Heart right ventricle (tissue), 16 donors: ENCODE measurements at regions not wholly inside any gene's neighbourhood (a gene's known extent, or its start where the extent isn't known, plus 50 kb on each side); places are given as distances from the start of the nearest gene placed in this dataset.

ENCODE experiments used
- ATAC-seq, 8 donors: fragments of 200-7000 bp; cut with Tn5 transposase; one replicate each; pipeline ENCODE4 v1.9.1; 2020; ENCODE audit warnings: mild to moderate bottlenecking in 8 of 8, moderate library complexity in 8 of 8, moderate number of reproducible peaks in 1 of 8
- DNase-seq, 2 donors: peaks; one replicate each; pipeline ENCODE4 v3.0.0-alpha.2; 2020
- H3K27ac ChIP-seq, 10 donors: fragments of 200-600 bp; sonication (generic) in 2 of 10; one replicate each; pipeline versions ENCODE4 v1.5.0 to v1.8.0; 2020 to 2022; ENCODE audit warnings: mild to moderate bottlenecking in 3 of 10
- H3K27me3 ChIP-seq, 7 donors: fragments of 200-600 bp; one replicate each; pipeline ENCODE4 v1.8.0; 2021 to 2022; ENCODE audit warnings: mild to moderate bottlenecking in 2 of 7
- H3K36me3 ChIP-seq, 9 donors: fragments of 200-600 bp; sonication (generic) in 1 of 9; one replicate each; pipeline versions ENCODE4 v1.5.0 to v1.8.0; 2020 to 2022; ENCODE audit warnings: mild to moderate bottlenecking in 2 of 9
- H3K4me1 ChIP-seq, 9 donors: fragments of 200-600 bp; sonication (generic) in 1 of 9; one replicate each; pipeline versions ENCODE4 v1.5.0 to v1.8.0; 2020 to 2022; ENCODE audit warnings: mild to moderate bottlenecking in 4 of 9
- H3K4me3 ChIP-seq, 10 donors: fragments of 200-600 bp; sonication (generic) in 2 of 10; one replicate each; pipeline versions ENCODE4 v1.5.0 to v1.8.0; 2020 to 2022; ENCODE audit warnings: mild to moderate bottlenecking in 7 of 10, moderate library complexity in 2 of 10
- H3K9me3 ChIP-seq, 11 donors: fragments of 200-600 bp in 10 of 11; sonication (generic) in 2 of 11; one replicate each; pipeline versions ENCODE4 v1.5.0 to v1.8.0; 2013 to 2022; ENCODE audit warnings: mild to moderate bottlenecking in 2 of 11, control low read depth in 1 of 11, moderate library complexity in 1 of 11
- CTCF ChIP-seq, 9 donors: fragments of 200-600 bp; sonication (generic) in 2 of 9; IDR thresholded peaks; one replicate each; pipeline versions ENCODE4 v1.5.0 to v1.8.0; 2021 to 2022; ENCODE audit warnings: antibody characterized with exemption in 9 of 9, mild to moderate bottlenecking in 5 of 9, moderate library complexity in 1 of 9
- WGBS, 2 donors: extraction: QIAGEN DNeasy Blood & Tissue Kit; methylation state at CpG; one replicate each; pipeline ENCODE4 v1.1.7; 2013; ENCODE audit warnings: inconsistent platforms in 1 of 2; 5-methylcytosine and 5-hydroxymethylcytosine counted together
- intact Hi-C, 10 donors: fragments of 100-400 bp; cut with DNase I; formaldehyde crosslinking; loops; one replicate each; pipeline versions ENCODE4 v1.11.1 to v1.14.2; 2022
- donor health status: Arrhythmogenic right ventricular cardiomyopathy.
- donor health status: ischemic (EF 13 %, LVEDD 7.1; RV severe dilation, severe dysfunction).
- donor health status: healthy with polysubstance abuse.
- donor health status: DM: no; HTN: yes; CAD: no.
- donor health status: DM: no; HTN: no; CAD: no.
- donor health status: ischemic (EF 25% LVEDD 6.9; RV normal size, moderate dysfunction).
- donor health status: ischemic (EF 25% LVEDD 5.7; RV mildly dilated, moderate dysfunction).
- donor health status: healthy.
- donor health status: DM: yes; HTN: yes; CAD: no.
- donor health status: Ischemic cardiomyopathy.
- donor health status: ischemic (EF 35%, LVEDD 5.7; RV mildly dilated, moderate dysfunction).
- donor health status: nonischemic (EF 11% LVEDD 7.7; RV severe dilation, severe dysfunction).
- donor health status: DM: yes; HTN: yes; CAD: no.
- donor health status: PGD.
- donor health status: ischemic (EF 29% LVEDD 5.4; RV normal size, mild dysfunction).
- donor health status: nonischemic (EF 23%, LVEDD 6.1; RV moderate dilation, normal function).

DNA sequence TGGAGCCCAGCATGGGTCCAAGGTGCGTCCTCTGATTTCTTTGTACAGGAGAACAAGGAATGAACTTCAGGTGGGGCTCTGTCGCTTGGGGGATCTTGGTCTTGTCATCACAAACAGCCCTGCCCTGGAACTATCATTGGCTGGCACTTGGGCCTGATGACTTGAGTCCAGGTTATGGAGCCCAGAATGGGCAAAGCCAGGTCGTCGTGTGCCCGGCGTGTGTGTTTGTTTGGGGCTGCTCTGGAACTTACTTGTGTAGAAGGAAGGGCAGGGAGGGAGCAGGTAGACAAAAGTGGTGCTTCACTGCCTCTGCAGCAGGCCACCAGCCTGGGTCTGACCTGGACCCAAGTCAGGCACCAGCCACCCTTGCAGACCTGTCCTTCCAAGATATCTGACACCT is 306.3 kb upstream of the HS6ST1 start:
- no peak for ATAC-seq
- Histone ChIP-seq H3K4me1 (peaks cover 0 to 26% (median 0%) of the 10 kb centered on the region in 9 donors), H3K27ac (no peak overlapping the region), H3K27me3 (peaks cover 0 to 8% (median 0%) of the 10 kb centered on the region in 7 donors), H3K4me3 (no peak overlapping the region), H3K36me3 (no peaks in the 10 kb centered on the region), H3K9me3 (no peaks in the 10 kb centered on the region)
- DNase-seq = no peak
- TF ChIP-seq CTCF (IDR thresholded peaks at IDR 0.05) = no peak
- WGBS, 2 donors = 98% methylated on average over 6 of the region's 6 CpGs
- intact Hi-C loops = no loop called here

- H3K27me3 ChIP-seq = peaks cover 0 to 8% (median 0%) of the 10 kb centered on the region in 7 donors
- ATAC-seq = no peak
- WGBS, 2 donors = 89 to 95% methylated on average over 8 of the region's 8 CpGs
- no peaks in the 10 kb centered on the region for H3K36me3 ChIP-seq
- H3K4me3 ChIP-seq = no peak overlapping the region
- H3K27ac ChIP-seq = no peak overlapping the region
- DNase-seq = no peak
- peaks cover 0 to 26% (median 0%) of the 10 kb centered on the region in 9 donors for H3K4me1 ChIP-seq
- no peak for TF ChIP-seq CTCF (IDR thresholded peaks at IDR 0.05)
- intact Hi-C loops = no loop called here
- H3K9me3 ChIP-seq = no peaks in the 10 kb centered on the region
Measured at GRCh38 chr2:128625421-128625820, 306.8 kb upstream of the HS6ST1 start.

GRCh38 chr2:128625963-128626759 is 307.5 kb upstream of the HS6ST1 start:
- Histone ChIP-seq H3K9me3 (no peaks in the 10 kb centered on the region), H3K27ac (no peak overlapping the region), H3K27me3 (peaks cover 0 to 8% (median 0%) of the 10 kb centered on the region in 7 donors), H3K4me1 (peaks cover 0 to 26% (median 0%) of the 10 kb centered on the region in 9 donors), H3K4me3 (no peak overlapping the region), H3K36me3 (no peaks in the 10 kb centered on the region)
- 80 to 86% methylated on average over 12 of the region's 12 CpGs for WGBS, 2 donors
- no peak for TF ChIP-seq CTCF (IDR thresholded peaks at IDR 0.05)
- DNase-seq = no peak
- ATAC-seq = no peak
- intact Hi-C loops = no loop called here

GRCh38 chr2:128626760-128627511 is 308.3 kb upstream of the HS6ST1 start:
- Histone ChIP-seq H3K27ac (no peak overlapping the region), H3K36me3 (no peaks in the 10 kb centered on the region), H3K9me3 (no peaks in the 10 kb centered on the region), H3K27me3 (peaks cover 0 to 8% (median 0%) of the 10 kb centered on the region in 7 donors), H3K4me3 (no peak overlapping the region), H3K4me1 (peaks cover 0 to 23% (median 0%) of the 10 kb centered on the region in 9 donors)
- intact Hi-C loops = no loop called here
- no peak for ATAC-seq
- WGBS, 2 donors = 71 to 81% methylated on average over 20 of the region's 20 CpGs
- DNase-seq = no peak
- TF ChIP-seq CTCF (IDR thresholded peaks at IDR 0.05) = no peak
